Neural progenitor cell (in vitro differentiated cells): ENCODE measurements at regions not wholly inside any gene's neighbourhood (a gene's known extent, or its start where the extent isn't known, plus 50 kb on each side); places are given as distances from the start of the nearest gene placed in this dataset.
"Not testable (repeated sequence)": the region's sequence is repeated elsewhere in the genome, so short reads cannot be mapped to it uniquely, and the experiment has no call there.

Experiments
- DNase-seq: peaks from one replicate; pipeline ENCODE4 v3.0.0-alpha.2; 2016; ENCODE audit warnings: low spot score
- H2AFZ ChIP-seq: fragments of 200-600 bp; sonication (generic); replicated peaks from 2 replicates; pipeline ENCODE4 v1.6.1; 2016; ENCODE audit warnings: antibody characterized with exemption
- H3F3A ChIP-seq: fragments of 200-600 bp; sonication (generic); 2 replicates; pipeline ENCODE4 v1.6.1; 2016; ENCODE audit warnings: antibody characterized with exemption, low read depth
- H3K27ac ChIP-seq: fragments of 200-600 bp; sonication (generic); 2 replicates; pipeline ENCODE4 v1.5.1; 2016; ENCODE audit warnings: mild to moderate bottlenecking
- H3K27me3 ChIP-seq: fragments of 200-600 bp; sonication (generic); 2 replicates; pipeline ENCODE4 v1.6.1; 2016; ENCODE audit warnings: mild to moderate bottlenecking, moderate library complexity
- H3K36me3 ChIP-seq: fragments of 200-600 bp; sonication (generic); 2 replicates; pipeline ENCODE4 v1.5.1; 2016
- H3K4me1 ChIP-seq: fragments of 200-600 bp; sonication (generic); 2 replicates; pipeline ENCODE4 v1.6.1; 2016; ENCODE audit warnings: mixed run types
- H3K4me2 ChIP-seq: fragments of 200-600 bp; sonication (generic); 2 replicates; pipeline ENCODE4 v1.6.1; 2016
- H3K4me3 ChIP-seq: fragments of 200-600 bp; sonication (generic); 2 replicates; pipeline ENCODE4 v1.5.1; 2016
- H3K79me2 ChIP-seq: fragments of 200-600 bp; sonication (generic); 2 replicates; pipeline ENCODE4 v1.6.1; 2016; ENCODE audit warnings: low read depth
- H3K9ac ChIP-seq: fragments of 200-600 bp; sonication (generic); 2 replicates; pipeline ENCODE4 v1.6.1; 2016
- H3K9me3 ChIP-seq: fragments of 200-600 bp; sonication (generic); 2 replicates; pipeline ENCODE4 v1.5.1; 2016; ENCODE audit warnings: low read depth
- H4K20me1 ChIP-seq: fragments of 200-600 bp; sonication (generic); 2 replicates; pipeline ENCODE4 v1.6.1; 2016; ENCODE audit warnings: low read depth
- H3K27ac Mint-ChIP-seq: 3 replicates; pipeline ENCODE4 v1.8.0; 2021; ENCODE audit warnings: mixed read lengths
- H3K27me3 Mint-ChIP-seq: 2 replicates; pipeline ENCODE4 v1.8.0; 2022; ENCODE audit warnings: low read depth, mild to moderate bottlenecking, inconsistent platforms, moderate library complexity, mixed read lengths; ENCODE audit not compliant: insufficient read depth
- H3K36me3 Mint-ChIP-seq: 3 replicates; pipeline ENCODE4 v1.8.0; 2021; ENCODE audit warnings: mixed read lengths
- H3K4me1 Mint-ChIP-seq: 3 replicates; pipeline ENCODE4 v1.8.0; 2021; ENCODE audit warnings: mixed read lengths
- H3K4me3 Mint-ChIP-seq: 3 replicates; pipeline ENCODE4 v1.8.0; 2021; ENCODE audit warnings: mild to moderate bottlenecking, moderate library complexity, mixed read lengths
- H3K9me3 Mint-ChIP-seq: 3 replicates; pipeline ENCODE4 v1.8.0; 2020; ENCODE audit warnings: mixed read lengths
- EZH2 ChIP-seq: fragments of 200-600 bp; sonication (generic); IDR thresholded peaks from 2 replicates; pipeline ENCODE4 v1.6.1; 2017; ENCODE audit warnings: antibody characterized with exemption, mild to moderate bottlenecking, moderate library complexity
- EZH2phosphoT487 ChIP-seq: fragments of 200-600 bp; sonication (generic); IDR thresholded peaks from 2 replicates; pipeline ENCODE4 v1.6.1; 2017; ENCODE audit warnings: antibody characterized with exemption
- TF ChIP-seq, protein P1 (sequence below): fragments of 200-600 bp; sonication (generic); IDR thresholded peaks from 2 replicates; pipeline ENCODE4 v1.5.1; 2017; ENCODE audit warnings: antibody characterized with exemption, mild to moderate bottlenecking

DNA sequence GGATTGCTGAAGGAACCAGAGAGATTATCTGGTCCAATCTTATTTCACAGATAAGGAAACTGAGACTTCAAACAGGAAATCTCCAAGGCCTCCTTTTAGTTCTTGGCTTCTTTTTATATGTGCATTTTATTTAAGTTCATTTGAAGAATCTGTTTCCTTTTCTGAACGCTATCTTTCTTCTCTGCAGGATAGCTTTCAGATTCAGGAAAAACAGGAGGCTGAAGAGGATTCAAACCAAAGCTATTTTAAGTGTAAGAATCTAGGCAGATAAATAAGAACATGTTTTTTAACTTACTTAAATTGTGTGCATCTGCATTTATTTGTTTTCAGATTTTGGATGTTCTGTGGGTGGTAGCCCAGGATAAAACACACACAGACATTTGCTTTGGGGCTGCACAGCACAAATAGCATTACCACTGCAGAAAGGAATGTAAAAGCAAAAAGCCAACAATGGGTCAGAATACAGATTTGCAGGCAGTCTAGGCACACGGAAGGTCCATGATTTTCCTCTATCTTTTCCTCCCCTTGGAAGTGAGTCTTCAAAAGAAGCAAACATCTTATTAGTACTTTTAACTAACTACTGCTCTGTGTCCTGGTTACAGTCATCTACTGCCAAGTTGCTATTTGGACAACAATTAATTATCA lies 188.8 kb upstream of the TBX18 start:
- H3K9ac ChIP-seq, result no peak overlapping the region
- no peaks in the 10 kb centered on the region for H4K20me1 ChIP-seq
- H3F3A ChIP-seq, result no peaks in the 10 kb centered on the region
- H3K4me3 Mint-ChIP-seq, result no peak overlapping the region
- H3K9me3 ChIP-seq, result no peaks in the 10 kb centered on the region
- no peak overlapping the region for H3K27ac Mint-ChIP-seq
- no peaks in the 10 kb centered on the region for H3K36me3 Mint-ChIP-seq
- no peak for DNase-seq
- H3K4me3 ChIP-seq, result no peak overlapping the region
- H2AFZ ChIP-seq, result no peak overlapping the region
- no peak overlapping the region for H3K4me2 ChIP-seq
- no peaks in the 10 kb centered on the region for H3K4me1 ChIP-seq
- H3K36me3 ChIP-seq, result no peaks in the 10 kb centered on the region
- no peaks in the 10 kb centered on the region for H3K27me3 Mint-ChIP-seq
- peaks cover 8% of the 10 kb centered on the region for H3K9me3 Mint-ChIP-seq
- H3K79me2 ChIP-seq, result no peaks in the 10 kb centered on the region
- no peaks in the 10 kb centered on the region for H3K27me3 ChIP-seq
- H3K27ac ChIP-seq, result no peak overlapping the region
- no peaks in the 10 kb centered on the region for H3K4me1 Mint-ChIP-seq
- TF ChIP-seq EZH2 (no peak), EZH2phosphoT487 (no peak)
- TF ChIP-seq, protein P1, sequence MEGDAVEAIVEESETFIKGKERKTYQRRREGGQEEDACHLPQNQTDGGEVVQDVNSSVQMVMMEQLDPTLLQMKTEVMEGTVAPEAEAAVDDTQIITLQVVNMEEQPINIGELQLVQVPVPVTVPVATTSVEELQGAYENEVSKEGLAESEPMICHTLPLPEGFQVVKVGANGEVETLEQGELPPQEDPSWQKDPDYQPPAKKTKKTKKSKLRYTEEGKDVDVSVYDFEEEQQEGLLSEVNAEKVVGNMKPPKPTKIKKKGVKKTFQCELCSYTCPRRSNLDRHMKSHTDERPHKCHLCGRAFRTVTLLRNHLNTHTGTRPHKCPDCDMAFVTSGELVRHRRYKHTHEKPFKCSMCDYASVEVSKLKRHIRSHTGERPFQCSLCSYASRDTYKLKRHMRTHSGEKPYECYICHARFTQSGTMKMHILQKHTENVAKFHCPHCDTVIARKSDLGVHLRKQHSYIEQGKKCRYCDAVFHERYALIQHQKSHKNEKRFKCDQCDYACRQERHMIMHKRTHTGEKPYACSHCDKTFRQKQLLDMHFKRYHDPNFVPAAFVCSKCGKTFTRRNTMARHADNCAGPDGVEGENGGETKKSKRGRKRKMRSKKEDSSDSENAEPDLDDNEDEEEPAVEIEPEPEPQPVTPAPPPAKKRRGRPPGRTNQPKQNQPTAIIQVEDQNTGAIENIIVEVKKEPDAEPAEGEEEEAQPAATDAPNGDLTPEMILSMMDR, result no peak

DNA sequence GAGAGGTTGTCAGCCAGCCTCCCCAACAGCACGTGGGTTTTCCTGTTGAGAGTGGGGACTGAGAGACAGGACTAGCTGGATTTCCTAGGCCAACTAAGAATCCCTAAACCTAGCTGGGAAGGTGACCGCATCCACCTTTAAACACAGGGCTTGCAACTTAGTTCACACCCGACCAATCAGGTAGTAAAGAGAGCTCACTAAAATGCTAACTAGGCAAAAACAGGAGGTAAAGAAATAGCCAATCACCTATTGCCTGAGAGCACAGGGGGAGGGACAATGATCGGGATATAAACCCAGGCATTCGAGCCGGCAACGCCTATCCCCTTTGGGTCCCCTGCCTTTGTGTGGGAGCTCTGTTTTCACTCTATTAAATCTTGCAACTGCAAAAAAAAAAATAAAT lies 180.5 kb upstream of the TBX18 start:
- not testable (repeated sequence) for H4K20me1 ChIP-seq, H3K27me3 Mint-ChIP-seq, H3K36me3 ChIP-seq, H3K4me1 Mint-ChIP-seq, H3K9me3 ChIP-seq, H3K27ac Mint-ChIP-seq, H3K4me2 ChIP-seq, H3K79me2 ChIP-seq, H3K9ac ChIP-seq, H3F3A ChIP-seq, H3K4me3 Mint-ChIP-seq, H3K36me3 Mint-ChIP-seq, H3K4me3 ChIP-seq, H3K4me1 ChIP-seq, DNase-seq, H3K27ac ChIP-seq, H3K27me3 ChIP-seq, H2AFZ ChIP-seq
- H3K9me3 Mint-ChIP-seq, result peaks cover 12% of the 10 kb centered on the region

DNA sequence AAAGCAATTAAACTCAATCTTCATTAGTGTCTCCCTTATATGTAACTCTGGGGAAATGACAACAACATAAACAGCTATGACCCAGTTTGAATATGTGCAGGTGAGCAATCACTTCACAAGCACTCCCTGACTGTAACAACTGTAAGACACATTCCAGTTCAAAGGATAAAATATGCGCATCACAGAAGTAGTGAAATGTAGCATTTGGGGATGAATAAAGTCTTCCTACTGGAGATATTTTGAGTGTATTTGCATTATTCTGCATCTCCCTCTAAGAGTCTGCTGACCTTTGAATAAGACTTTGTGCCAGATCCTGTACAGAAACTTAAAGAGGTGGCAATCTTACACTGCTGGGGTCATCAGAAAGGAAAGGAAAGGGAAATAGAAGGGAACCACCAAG lies 179.5 kb upstream of the TBX18 start:
- Histone ChIP-seq H3K4me1 (peaks cover 4% of the 10 kb centered on the region), H3K79me2 (no peaks in the 10 kb centered on the region), H2AFZ (no peak overlapping the region), H3K9me3 (no peaks in the 10 kb centered on the region), H3K27me3 (no peaks in the 10 kb centered on the region), H3K27ac (no peak overlapping the region), H3K36me3 (no peaks in the 10 kb centered on the region), H3K4me3 (no peak overlapping the region), H3K4me2 (no peak overlapping the region), H4K20me1 (no peaks in the 10 kb centered on the region), H3K9ac (no peak overlapping the region), H3F3A (no peaks in the 10 kb centered on the region)
- no peak overlapping the region for H3K27ac Mint-ChIP-seq
- no peak overlapping the region for H3K4me3 Mint-ChIP-seq
- TF ChIP-seq, protein P1, result no peak
- TF ChIP-seq EZH2phosphoT487 (no peak), EZH2 (no peak)
- no peaks in the 10 kb centered on the region for H3K4me1 Mint-ChIP-seq
- peaks cover 8% of the 10 kb centered on the region for H3K9me3 Mint-ChIP-seq
- peaks cover 4% of the 10 kb centered on the region for H3K27me3 Mint-ChIP-seq
- H3K36me3 Mint-ChIP-seq, result no peaks in the 10 kb centered on the region
- no peak for DNase-seq

DNA sequence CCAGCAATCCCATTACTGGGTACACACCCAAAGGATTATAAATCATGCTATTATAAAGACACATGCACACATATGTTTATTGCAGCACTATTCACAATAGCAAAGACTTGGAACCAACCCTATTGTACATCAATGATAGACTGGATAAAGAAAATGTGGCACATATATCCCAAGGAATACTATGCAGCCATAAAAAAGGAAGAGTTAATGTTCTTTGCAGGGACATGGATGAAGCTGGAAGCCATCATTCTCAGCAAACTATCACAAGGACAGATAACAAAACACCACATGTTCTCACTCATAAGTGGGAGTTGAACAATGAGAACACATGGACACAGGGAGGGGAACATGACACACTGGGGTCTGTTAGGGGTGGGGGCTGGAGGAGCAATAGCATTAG lies 177.2 kb upstream of the TBX18 start:
- not testable (repeated sequence) for H3K4me1 ChIP-seq, H3K36me3 ChIP-seq, H3K27ac ChIP-seq, H3F3A ChIP-seq, H3K27me3 ChIP-seq, H3K9me3 Mint-ChIP-seq, H3K27ac Mint-ChIP-seq, H3K9me3 ChIP-seq, H3K9ac ChIP-seq, H3K36me3 Mint-ChIP-seq, H3K4me2 ChIP-seq, H3K27me3 Mint-ChIP-seq, H2AFZ ChIP-seq, H4K20me1 ChIP-seq, H3K4me3 Mint-ChIP-seq, H3K4me1 Mint-ChIP-seq, H3K4me3 ChIP-seq, H3K79me2 ChIP-seq, DNase-seq
